Keratinocyte (primary cell): ENCODE measurements at regions not wholly inside any gene's neighbourhood (a gene's known extent, or its start where the extent isn't known, plus 50 kb on each side); places are given as distances from the start of the nearest gene placed in this dataset.

Experiments used
- EZH2 ChIP-seq: IDR thresholded peaks from one replicate; pipeline ENCODE4 v1.6.1; 2012; ENCODE audit warnings: inconsistent platforms, mild to moderate bottlenecking, low read length, moderate library complexity
- TF ChIP-seq, protein P1 (sequence below), 3 experiments: IDR thresholded peaks in 1 of 3; conservative IDR thresholded peaks in 1 of 3; optimal IDR thresholded peaks in 1 of 3; 2 replicates in 2 of 3; 3 replicates in 1 of 3; pipeline versions ENCODE3 to v1.5.1; 2011; ENCODE audit warnings: low read length in 3 of 3, mild to moderate bottlenecking in 3 of 3, moderate library complexity in 2 of 3, control low read depth in 1 of 3, inconsistent platforms in 1 of 3; ENCODE audit not compliant: insufficient read depth in 2 of 3; ENCODE audit errors: extremely low read depth in 1 of 3

DNA sequence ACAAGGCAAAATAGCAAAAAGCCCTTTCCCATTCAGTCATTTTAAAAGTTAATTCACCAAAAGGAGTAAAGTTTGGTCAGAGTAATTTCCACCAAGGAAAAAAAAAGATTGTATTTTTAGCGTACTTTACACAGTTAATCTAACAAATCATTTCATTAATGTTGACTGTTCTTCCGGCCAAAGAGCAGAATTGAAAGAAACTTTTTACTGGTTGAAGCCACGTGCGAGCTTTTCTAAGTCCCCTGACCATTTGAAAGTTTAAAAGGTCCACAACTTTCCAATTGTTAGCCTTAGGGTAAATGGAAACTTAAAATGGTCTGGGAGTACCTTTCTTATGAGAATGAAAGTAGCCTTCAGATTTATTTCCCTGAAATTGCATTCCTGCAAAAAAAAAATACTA is 296.7 kb downstream of the ARL4A start:
- TF ChIP-seq, protein P1, sequence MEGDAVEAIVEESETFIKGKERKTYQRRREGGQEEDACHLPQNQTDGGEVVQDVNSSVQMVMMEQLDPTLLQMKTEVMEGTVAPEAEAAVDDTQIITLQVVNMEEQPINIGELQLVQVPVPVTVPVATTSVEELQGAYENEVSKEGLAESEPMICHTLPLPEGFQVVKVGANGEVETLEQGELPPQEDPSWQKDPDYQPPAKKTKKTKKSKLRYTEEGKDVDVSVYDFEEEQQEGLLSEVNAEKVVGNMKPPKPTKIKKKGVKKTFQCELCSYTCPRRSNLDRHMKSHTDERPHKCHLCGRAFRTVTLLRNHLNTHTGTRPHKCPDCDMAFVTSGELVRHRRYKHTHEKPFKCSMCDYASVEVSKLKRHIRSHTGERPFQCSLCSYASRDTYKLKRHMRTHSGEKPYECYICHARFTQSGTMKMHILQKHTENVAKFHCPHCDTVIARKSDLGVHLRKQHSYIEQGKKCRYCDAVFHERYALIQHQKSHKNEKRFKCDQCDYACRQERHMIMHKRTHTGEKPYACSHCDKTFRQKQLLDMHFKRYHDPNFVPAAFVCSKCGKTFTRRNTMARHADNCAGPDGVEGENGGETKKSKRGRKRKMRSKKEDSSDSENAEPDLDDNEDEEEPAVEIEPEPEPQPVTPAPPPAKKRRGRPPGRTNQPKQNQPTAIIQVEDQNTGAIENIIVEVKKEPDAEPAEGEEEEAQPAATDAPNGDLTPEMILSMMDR (optimal IDR thresholded peaks at IDR 0.05 in 1 of 3, IDR thresholded peaks at IDR 0.05 in 1 of 3, conservative IDR thresholded peaks at IDR 0.05 in 1 of 3; ENCODE audit: extremely low read depth in 1 of 3, insufficient read depth in 2 of 3, low read length in 3 of 3), result no peak
- no peak for TF ChIP-seq EZH2
